Activated B cell treated with CpG ODN at 0.5 μM for 24 hours (primary cell): ENCODE measurements at regions not wholly inside any gene's neighbourhood (a gene's known extent, or its start where the extent isn't known, plus 50 kb on each side); places are given as distances from the start of the nearest gene placed in this dataset.

Experiments used
- ATAC-seq: fragments of 200-7000 bp; cut with Tn5 transposase; one replicate; pipeline ENCODE4 v1.10.0; 2021; ENCODE audit warnings: low read depth, mild to moderate bottlenecking, moderate library complexity
- CTCF ChIA-PET: fragments of 350-600 bp; sonication (Branson Sonifier 250); formaldehyde crosslinking; loops from one replicate; lab custom pipeline; 2021; ENCODE audit warnings: antibody characterized with exemption; lab: Charles Lee
- POLR2A ChIA-PET: fragments of 350-600 bp; sonication (Branson Sonifier 250); formaldehyde crosslinking; loops from one replicate; lab custom pipeline; 2021; ENCODE audit warnings: antibody characterized with exemption; lab: Charles Lee
- DNase-seq: peaks from one replicate; pipeline ENCODE4 v3.0.0; 2022
- H3K27ac Mint-ChIP-seq: one replicate; pipeline ENCODE4 v1.8.0; 2020; ENCODE audit warnings: mixed read lengths
- H3K27me3 Mint-ChIP-seq: one replicate; pipeline ENCODE4 v1.8.0; 2021; ENCODE audit warnings: mixed read lengths
- H3K36me3 Mint-ChIP-seq: one replicate; pipeline ENCODE4 v1.8.0; 2021; ENCODE audit warnings: low read depth, mixed read lengths
- H3K4me1 Mint-ChIP-seq: one replicate; pipeline ENCODE4 v1.8.0; 2021; ENCODE audit warnings: mixed read lengths
- H3K4me3 Mint-ChIP-seq: one replicate; pipeline ENCODE4 v1.8.0; 2020; ENCODE audit warnings: mild to moderate bottlenecking, mixed read lengths
- H3K9me3 Mint-ChIP-seq: one replicate; pipeline ENCODE4 v1.8.0; 2020; ENCODE audit warnings: mixed read lengths
- intact Hi-C: fragments of 100-400 bp; cut with micrococcal nuclease; formaldehyde crosslinking; loops from one replicate; pipeline ENCODE4 v1.15.1; 2024
- TF ChIP-seq, protein P1 (sequence below): fragments of 200-600 bp; IDR thresholded peaks from one replicate; pipeline ENCODE4 v1.8.0; 2022; ENCODE audit warnings: antibody characterized with exemption, mild to moderate bottlenecking

DNA sequence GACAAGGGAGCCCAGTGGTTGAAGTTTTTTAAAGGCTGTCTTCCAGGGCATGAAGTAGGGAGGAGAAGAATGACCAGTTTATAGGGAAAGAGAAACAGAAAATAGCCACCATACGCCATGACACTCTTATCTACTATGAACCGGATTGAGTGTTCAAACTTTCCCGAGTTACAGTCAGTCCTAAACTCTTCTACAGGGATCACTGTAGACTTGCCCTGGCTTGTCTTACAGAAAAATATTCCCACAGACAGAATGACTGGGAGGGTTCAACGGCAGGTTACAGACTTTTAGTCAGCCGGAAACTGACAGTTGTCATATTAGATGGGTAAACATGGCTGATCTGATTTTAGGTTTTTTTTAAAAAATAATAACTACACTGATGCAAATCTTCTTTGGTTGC, 662.5 kb upstream of the SOX9 start:
- no peak for DNase-seq
- Mint-ChIP-seq H3K4me3 (no peak overlapping the region), H3K27ac (no peak overlapping the region), H3K27me3 (no peaks in the 10 kb centered on the region), H3K4me1 (no peaks in the 10 kb centered on the region), H3K9me3 (no peaks in the 10 kb centered on the region), H3K36me3 (no peaks in the 10 kb centered on the region)
- intact Hi-C loops = no loop called here
- ATAC-seq = no peak
- POLR2A ChIA-PET = no interaction called here
- CTCF ChIA-PET = no interaction called here
- TF ChIP-seq, protein P1, sequence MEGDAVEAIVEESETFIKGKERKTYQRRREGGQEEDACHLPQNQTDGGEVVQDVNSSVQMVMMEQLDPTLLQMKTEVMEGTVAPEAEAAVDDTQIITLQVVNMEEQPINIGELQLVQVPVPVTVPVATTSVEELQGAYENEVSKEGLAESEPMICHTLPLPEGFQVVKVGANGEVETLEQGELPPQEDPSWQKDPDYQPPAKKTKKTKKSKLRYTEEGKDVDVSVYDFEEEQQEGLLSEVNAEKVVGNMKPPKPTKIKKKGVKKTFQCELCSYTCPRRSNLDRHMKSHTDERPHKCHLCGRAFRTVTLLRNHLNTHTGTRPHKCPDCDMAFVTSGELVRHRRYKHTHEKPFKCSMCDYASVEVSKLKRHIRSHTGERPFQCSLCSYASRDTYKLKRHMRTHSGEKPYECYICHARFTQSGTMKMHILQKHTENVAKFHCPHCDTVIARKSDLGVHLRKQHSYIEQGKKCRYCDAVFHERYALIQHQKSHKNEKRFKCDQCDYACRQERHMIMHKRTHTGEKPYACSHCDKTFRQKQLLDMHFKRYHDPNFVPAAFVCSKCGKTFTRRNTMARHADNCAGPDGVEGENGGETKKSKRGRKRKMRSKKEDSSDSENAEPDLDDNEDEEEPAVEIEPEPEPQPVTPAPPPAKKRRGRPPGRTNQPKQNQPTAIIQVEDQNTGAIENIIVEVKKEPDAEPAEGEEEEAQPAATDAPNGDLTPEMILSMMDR = no peak

DNA sequence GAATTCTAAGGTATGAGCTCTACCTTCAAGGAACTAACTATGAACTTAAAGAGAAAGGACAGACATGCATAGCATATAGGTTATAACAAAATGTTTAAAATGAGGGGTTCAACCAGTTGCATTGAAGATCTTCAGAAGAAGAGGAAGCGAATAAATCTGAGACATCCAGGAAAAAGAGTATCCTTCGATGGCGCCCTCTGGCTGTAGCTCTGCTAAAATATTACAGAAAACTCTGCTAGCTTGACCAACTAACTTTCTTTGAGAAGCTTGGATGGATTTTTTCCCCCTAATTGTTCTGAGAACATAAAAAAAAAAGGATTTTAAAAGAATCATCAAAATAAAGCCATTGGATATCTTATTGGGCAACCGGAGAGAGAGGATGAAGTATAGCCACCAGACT, 659.9 kb upstream of the SOX9 start:
- POLR2A ChIA-PET = no interaction called here
- ATAC-seq = no peak
- intact Hi-C loops = no loop called here

DNA sequence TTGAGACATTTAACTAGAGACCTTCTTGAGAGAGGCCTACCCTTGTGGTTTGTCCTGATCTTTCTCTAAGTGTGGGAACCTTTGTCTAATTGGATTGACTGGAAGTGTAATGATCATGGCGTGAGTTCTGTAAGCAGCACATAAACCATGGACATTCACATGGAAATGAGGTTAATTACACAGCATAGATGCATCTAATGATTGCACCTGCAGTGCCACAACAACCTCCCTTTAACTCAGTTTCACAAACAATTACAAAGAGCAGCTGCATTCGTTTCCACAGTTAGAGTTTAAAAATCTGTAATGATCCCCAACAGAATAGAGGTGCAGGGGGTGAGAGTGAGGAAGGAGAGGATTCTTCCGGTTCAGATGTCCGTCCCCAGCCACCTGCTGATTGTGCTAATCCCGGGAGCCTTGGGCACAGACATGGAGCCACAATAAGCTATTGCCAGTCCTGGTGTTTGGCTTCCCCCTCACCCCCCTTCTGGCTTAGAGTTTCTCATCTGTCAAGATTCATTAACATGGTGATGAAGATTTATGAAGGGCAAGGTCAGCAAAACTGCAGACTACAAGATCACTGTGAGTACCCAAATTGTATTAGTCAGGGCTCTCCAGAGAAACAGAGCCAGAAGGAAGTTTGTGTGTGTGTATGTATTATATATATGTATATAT, 659.2 kb upstream of the SOX9 start:
- intact Hi-C loops = no loop called here
- TF ChIP-seq, protein P1 = no peak
- no peak overlapping the region for H3K4me3 Mint-ChIP-seq
- ChIA-PET POLR2A (no interaction called here), CTCF (no interaction called here)
- DNase-seq = no peak
- no peaks in the 10 kb centered on the region for H3K27me3 Mint-ChIP-seq
- no peaks in the 10 kb centered on the region for H3K36me3 Mint-ChIP-seq
- H3K4me1 Mint-ChIP-seq = no peaks in the 10 kb centered on the region
- no peak for ATAC-seq
- H3K27ac Mint-ChIP-seq = no peak overlapping the region
- H3K9me3 Mint-ChIP-seq = peaks cover 4% of the 10 kb centered on the region

More for the DNA sequence above, 659.9 kb upstream of the SOX9 start:
- no peak overlapping the region for H3K4me3 Mint-ChIP-seq
- H3K4me1 Mint-ChIP-seq = no peaks in the 10 kb centered on the region
- H3K27me3 Mint-ChIP-seq = no peaks in the 10 kb centered on the region
- DNase-seq = no peak
- no peaks in the 10 kb centered on the region for H3K36me3 Mint-ChIP-seq
- H3K9me3 Mint-ChIP-seq = no peaks in the 10 kb centered on the region
- no peak overlapping the region for H3K27ac Mint-ChIP-seq
- CTCF ChIA-PET = interaction anchor here (1.3 kb wide), 1 partner anchor 8 kb away, joined by 3 read pairs; no protein-coding TSS in a partner anchor
- TF ChIP-seq, protein P1 = no peak

DNA sequence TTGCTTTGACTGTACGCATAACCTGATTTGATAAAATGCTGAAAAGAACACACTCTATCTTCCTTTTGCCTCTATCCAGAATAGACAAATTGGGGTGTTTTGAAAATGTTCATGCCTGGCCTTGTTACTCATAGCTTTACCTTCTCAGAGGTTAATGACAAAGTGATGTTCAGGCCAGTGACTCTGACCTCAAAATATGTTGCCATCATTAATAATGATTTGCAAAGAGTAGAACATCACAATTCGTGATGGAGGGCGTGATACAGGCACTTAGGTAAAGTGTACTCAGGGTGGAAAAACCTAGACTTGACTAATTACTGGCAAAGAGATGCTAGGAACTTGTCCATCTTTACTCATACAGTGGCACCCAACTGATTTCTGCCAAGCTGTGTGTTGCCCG, 656.6 kb upstream of the SOX9 start:
- ATAC-seq = no peak
- CTCF ChIA-PET = no interaction called here
- H3K4me3 Mint-ChIP-seq = no peak overlapping the region

DNA sequence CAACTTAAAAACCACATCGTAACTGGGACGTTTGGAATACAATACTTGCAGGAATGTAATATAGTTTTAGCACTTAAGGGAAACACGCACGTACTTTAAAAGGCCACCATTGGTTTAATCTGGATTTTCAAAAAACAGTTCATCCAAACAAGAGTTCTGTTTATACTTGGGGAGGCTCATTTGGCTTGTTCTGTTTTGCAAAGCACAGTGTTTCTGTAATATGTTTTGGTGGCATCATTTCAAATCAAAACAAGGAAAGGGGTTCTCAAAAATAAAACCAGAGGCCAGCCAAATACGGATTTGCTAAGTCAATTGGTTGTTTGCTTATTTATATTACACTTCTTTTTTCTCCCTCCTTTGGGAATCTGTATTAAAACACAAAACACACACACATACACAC, 656.1 kb upstream of the SOX9 start:
- CTCF ChIA-PET = no interaction called here
- intact Hi-C loops = no loop called here

More for the DNA sequence above, 656.6 kb upstream of the SOX9 start:
- TF ChIP-seq, protein P1 = no peak
- H3K36me3 Mint-ChIP-seq = no peaks in the 10 kb centered on the region
- intact Hi-C loops = no loop called here
- H3K27ac Mint-ChIP-seq = no peak overlapping the region
- no peak for DNase-seq
- H3K9me3 Mint-ChIP-seq = peaks cover 5% of the 10 kb centered on the region
- no peaks in the 10 kb centered on the region for H3K27me3 Mint-ChIP-seq
- POLR2A ChIA-PET = no interaction called here
- no peaks in the 10 kb centered on the region for H3K4me1 Mint-ChIP-seq

More for the DNA sequence above, 656.1 kb upstream of the SOX9 start:
- DNase-seq = no peak
- H3K36me3 Mint-ChIP-seq = no peaks in the 10 kb centered on the region
- H3K9me3 Mint-ChIP-seq = peaks cover 5% of the 10 kb centered on the region
- no peaks in the 10 kb centered on the region for H3K4me1 Mint-ChIP-seq
- H3K27me3 Mint-ChIP-seq = no peaks in the 10 kb centered on the region
- TF ChIP-seq, protein P1 = no peak
- ATAC-seq = no peak
- H3K27ac Mint-ChIP-seq = no peak overlapping the region
- POLR2A ChIA-PET = no interaction called here
- no peak overlapping the region for H3K4me3 Mint-ChIP-seq
